Adrenal gland (tissue), 9 donors: ENCODE measurements at regions not wholly inside any gene's neighbourhood (a gene's known extent, or its start where the extent isn't known, plus 50 kb on each side); places are given as distances from the start of the nearest gene placed in this dataset.

Experiments used
- DNase-seq, 7 donors: peaks; one replicate each; pipeline ENCODE4 v3.0.0-alpha.2; 2019 to 2020
- H3K27ac ChIP-seq, 5 donors: fragments of 200-600 bp; sonication (generic) in 4 of 5; 1 replicate in 3 of 5; 2 replicates in 2 of 5; pipeline versions ENCODE4 v1.5.1 to v1.8.0; 2016 to 2020; ENCODE audit warnings: mild to moderate bottlenecking in 1 of 5
- H3K27me3 ChIP-seq: fragments of 200-600 bp; 2 replicates; pipeline ENCODE4 v1.8.0; 2021
- H3K36me3 ChIP-seq, 2 donors: fragments of 200-600 bp; replicated peaks in 1 of 2; 1 replicate in 1 of 2; 2 replicates in 1 of 2; pipeline versions ENCODE4 v1.5.1 to v1.8.0; 2018 to 2022
- H3K4me1 ChIP-seq, 2 donors: fragments of 200-600 bp; replicated peaks in 1 of 2; 1 replicate in 1 of 2; 2 replicates in 1 of 2; pipeline versions ENCODE4 v1.5.1 to v1.8.0; 2018 to 2021
- H3K4me3 ChIP-seq, 4 donors: fragments of 200-600 bp; sonication (generic) in 3 of 4; one replicate each; pipeline ENCODE4 v1.5.1; 2016 to 2018
- H3K9me3 ChIP-seq, 3 donors: fragments of 200-600 bp; sonication (generic) in 1 of 3; replicated peaks in 1 of 3; 1 replicate in 2 of 3; 2 replicates in 1 of 3; pipeline versions ENCODE4 v1.5.1 to v1.8.0; 2016 to 2021
- POLR2A ChIP-seq, 2 donors: fragments of 450-650 bp; IDR thresholded peaks; one replicate each; pipeline ENCODE4 v1.6.1; 2017; ENCODE audit warnings: antibody characterized with exemption in 2 of 2, mild to moderate bottlenecking in 2 of 2, moderate library complexity in 1 of 2
- WGBS, 4 donors: extraction: QIAGEN DNeasy Blood & Tissue Kit in 2 of 4; methylation state at CpG; one replicate each; pipeline versions ENCODE4 v1.1.5 to v1.1.7; 2013 to 2017; 5-methylcytosine and 5-hydroxymethylcytosine counted together
- intact Hi-C, 2 donors: fragments of 100-400 bp; cut with DNase I; formaldehyde crosslinking; loops; one replicate each; pipeline versions ENCODE4 v1.14.1 to v1.15.0; 2022 to 2023
- TF ChIP-seq, protein P1 (sequence below), 6 experiments: fragments of 450-650 bp in 4 of 6; fragments of 200-600 bp in 2 of 6; sonication (generic) in 1 of 6; IDR thresholded peaks; 1 replicate in 5 of 6; 2 replicates in 1 of 6; pipeline versions ENCODE4 v1.5.1 to v1.8.0; 2016 to 2021; ENCODE audit warnings: antibody characterized with exemption in 6 of 6, mild to moderate bottlenecking in 2 of 6, moderate library complexity in 1 of 6
- donor health status: healthy with polysubstance abuse.
- donor health status: Bipolar disorder and iron deficiency.
- donor health status: DM: yes; HTN: yes; CAD: no.
- donor health status: DM: no; HTN: no; CAD: no.
- donor health status: DM: no; HTN: no; CAD: no.

DNA sequence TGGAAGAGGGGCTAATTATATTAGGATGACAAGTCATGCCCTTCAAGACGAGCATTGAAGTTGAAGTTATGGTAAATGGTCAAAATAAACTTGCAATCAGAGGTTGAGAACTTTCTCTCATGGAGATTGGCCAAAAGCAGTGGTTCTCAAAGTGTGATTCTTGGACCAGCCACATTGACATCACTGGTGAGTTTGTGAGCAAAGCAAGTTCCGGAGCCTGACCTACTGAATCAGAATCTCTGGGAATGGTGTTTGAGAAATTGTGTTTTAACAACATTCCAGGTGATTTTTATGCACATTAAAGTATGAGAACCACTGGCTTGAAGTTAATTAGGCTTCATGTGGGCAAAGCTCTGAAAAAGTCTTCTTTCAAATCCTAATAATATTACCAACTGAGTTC lies 403.5 kb downstream of the ZSWIM6 start:
- Histone ChIP-seq H3K4me1 (peaks cover 0 to 16% of the 10 kb centered on the region in 2 donors), H3K9me3 (no peaks in the 10 kb centered on the region), H3K4me3 (no peak overlapping the region), H3K36me3 (no peaks in the 10 kb centered on the region), H3K27ac (no peak overlapping the region), H3K27me3 (no peaks in the 10 kb centered on the region)
- 84 to 95% (median 90%) methylated on average over 2 of the region's 2 CpGs for WGBS, 4 donors
- no peak for TF ChIP-seq POLR2A (IDR thresholded peaks at IDR 0.05)
- TF ChIP-seq, protein P1, sequence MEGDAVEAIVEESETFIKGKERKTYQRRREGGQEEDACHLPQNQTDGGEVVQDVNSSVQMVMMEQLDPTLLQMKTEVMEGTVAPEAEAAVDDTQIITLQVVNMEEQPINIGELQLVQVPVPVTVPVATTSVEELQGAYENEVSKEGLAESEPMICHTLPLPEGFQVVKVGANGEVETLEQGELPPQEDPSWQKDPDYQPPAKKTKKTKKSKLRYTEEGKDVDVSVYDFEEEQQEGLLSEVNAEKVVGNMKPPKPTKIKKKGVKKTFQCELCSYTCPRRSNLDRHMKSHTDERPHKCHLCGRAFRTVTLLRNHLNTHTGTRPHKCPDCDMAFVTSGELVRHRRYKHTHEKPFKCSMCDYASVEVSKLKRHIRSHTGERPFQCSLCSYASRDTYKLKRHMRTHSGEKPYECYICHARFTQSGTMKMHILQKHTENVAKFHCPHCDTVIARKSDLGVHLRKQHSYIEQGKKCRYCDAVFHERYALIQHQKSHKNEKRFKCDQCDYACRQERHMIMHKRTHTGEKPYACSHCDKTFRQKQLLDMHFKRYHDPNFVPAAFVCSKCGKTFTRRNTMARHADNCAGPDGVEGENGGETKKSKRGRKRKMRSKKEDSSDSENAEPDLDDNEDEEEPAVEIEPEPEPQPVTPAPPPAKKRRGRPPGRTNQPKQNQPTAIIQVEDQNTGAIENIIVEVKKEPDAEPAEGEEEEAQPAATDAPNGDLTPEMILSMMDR (IDR thresholded peaks at IDR 0.05), result no peak
- intact Hi-C loops, result no loop called here
- no peak for DNase-seq

DNA sequence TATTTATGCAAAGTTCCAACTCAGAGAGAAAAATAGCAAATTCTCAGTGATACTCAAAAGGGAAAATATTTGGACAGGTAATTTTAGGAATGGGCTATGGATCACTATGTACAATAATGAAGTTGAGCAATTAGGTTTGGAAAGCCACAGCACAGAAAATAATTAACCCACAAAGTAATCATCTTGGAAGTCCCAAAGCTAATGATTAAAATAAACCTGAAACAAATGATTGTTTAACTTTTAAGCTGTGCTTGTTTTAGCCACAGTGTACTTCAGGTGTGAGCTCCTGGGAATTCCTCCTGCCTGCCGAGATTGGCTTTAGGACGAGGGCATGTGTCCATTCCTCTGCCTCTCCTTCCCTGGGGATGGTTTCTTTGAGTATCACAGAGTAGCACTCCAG lies 403.9 kb downstream of the ZSWIM6 start:
- Histone ChIP-seq H3K9me3 (no peaks in the 10 kb centered on the region), H3K27ac (no peak overlapping the region), H3K4me3 (no peak overlapping the region), H3K36me3 (no peaks in the 10 kb centered on the region), H3K27me3 (no peaks in the 10 kb centered on the region), H3K4me1 (peaks cover 0 to 14% of the 10 kb centered on the region in 2 donors)
- 83 to 94% (median 87%) methylated on average over 2 of the region's 2 CpGs for WGBS, 4 donors
- intact Hi-C loops, result no loop called here
- TF ChIP-seq, protein P1 (IDR thresholded peaks at IDR 0.05), result no peak
- TF ChIP-seq POLR2A (IDR thresholded peaks at IDR 0.05), result no peak
- DNase-seq, result no peak

DNA sequence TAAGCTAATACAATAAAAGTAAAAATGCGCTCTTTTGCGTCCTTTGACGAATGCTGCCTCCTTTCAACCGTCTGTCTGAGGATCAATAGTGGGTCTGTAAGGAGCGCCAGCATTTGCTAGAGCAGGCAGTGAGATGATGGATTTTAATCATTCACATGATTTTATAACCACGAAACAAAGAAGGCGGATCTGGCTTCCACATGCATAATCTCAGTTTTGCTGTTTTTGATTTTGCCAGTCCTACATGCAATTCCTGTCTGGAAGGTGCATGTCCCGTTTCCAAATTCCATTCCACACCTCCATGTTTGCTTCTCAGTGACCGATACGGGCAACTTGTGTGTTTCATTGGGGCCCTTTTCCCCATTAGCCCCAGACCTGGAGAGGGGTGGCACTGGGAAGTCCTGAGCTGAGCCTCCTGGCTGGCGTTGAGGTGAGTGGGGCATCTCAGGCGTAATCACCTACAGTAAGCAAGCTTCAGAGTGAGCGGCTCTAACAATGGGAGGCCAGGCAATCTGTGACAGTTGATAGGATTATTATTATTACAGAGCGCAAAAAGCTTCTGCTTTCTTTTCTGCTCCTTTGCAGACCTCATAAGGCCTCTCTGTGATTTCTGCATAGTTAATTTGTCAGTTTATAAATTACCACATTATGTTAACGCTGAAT lies 405.4 kb downstream of the ZSWIM6 start:
- H3K4me1 ChIP-seq, result peaks cover 0 to under 1% of the 10 kb centered on the region in 2 donors
- no peaks in the 10 kb centered on the region for H3K36me3 ChIP-seq
- intact Hi-C loops, result no loop called here
- no peaks in the 10 kb centered on the region for H3K9me3 ChIP-seq
- no peak overlapping the region for H3K4me3 ChIP-seq
- no peak for DNase-seq
- H3K27me3 ChIP-seq, result no peaks in the 10 kb centered on the region
- no peak for TF ChIP-seq POLR2A (IDR thresholded peaks at IDR 0.05)
- TF ChIP-seq, protein P1 (IDR thresholded peaks at IDR 0.05), result no peak
- H3K27ac ChIP-seq, result no peak overlapping the region
- 90 to 95% (median 92%) methylated on average over 15 of the region's 15 CpGs for WGBS, 4 donors

DNA sequence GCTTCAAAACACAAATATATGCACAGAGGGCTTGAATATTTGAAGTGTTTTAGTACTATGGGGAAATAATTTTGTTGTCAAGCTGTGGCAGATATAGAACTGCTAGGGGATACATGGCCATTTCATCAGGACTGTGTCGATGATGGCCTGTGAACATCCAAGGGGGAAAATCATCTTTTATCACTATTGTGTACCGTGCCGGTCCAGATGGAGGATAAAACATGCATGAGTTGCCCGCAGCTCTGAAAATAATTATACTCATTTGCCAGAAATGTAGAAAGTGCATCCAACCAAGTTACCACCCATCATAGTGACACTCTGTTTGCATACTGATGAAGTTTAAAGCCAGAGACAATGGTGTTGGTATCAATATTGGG lies 405.9 kb downstream of the ZSWIM6 start:
- DNase-seq, result no peak
- no peaks in the 10 kb centered on the region for H3K36me3 ChIP-seq
- intact Hi-C loops, result no loop called here

More for the DNA sequence above, 405.9 kb downstream of the ZSWIM6 start:
- no peak overlapping the region for H3K4me3 ChIP-seq
- no peak for TF ChIP-seq POLR2A (IDR thresholded peaks at IDR 0.05)
- TF ChIP-seq, protein P1 (IDR thresholded peaks at IDR 0.05), result no peak
- H3K4me1 ChIP-seq, result no peaks in the 10 kb centered on the region
- WGBS, 4 donors, result 88 to 96% (median 92%) methylated on average over 4 of the region's 4 CpGs
- H3K9me3 ChIP-seq, result no peaks in the 10 kb centered on the region
- H3K27ac ChIP-seq, result no peak overlapping the region
- H3K27me3 ChIP-seq, result no peaks in the 10 kb centered on the region
